Left lobe of liver (tissue), 2 donors: ENCODE measurements at regions not wholly inside any gene's neighbourhood (a gene's known extent, or its start where the extent isn't known, plus 50 kb on each side); places are given as distances from the start of the nearest gene placed in this dataset.
A peak's percentile ranks its signal among the peaks of the same experiment; 100 is the strongest.

Source experiments
- ATAC-seq: fragments of 200-7000 bp; cut with Tn5 transposase; one replicate; pipeline ENCODE4 v1.9.1; 2020; ENCODE audit warnings: mild to moderate bottlenecking, moderate library complexity
- DNase-seq: peaks from one replicate; pipeline ENCODE4 v3.0.0-alpha.2; 2020; ENCODE audit warnings: low spot score
- donor health status: DM: no; HTN: no; CAD: no; lungs with moderate emphysema.
- donor health status: DM: no; HTN: yes; CAD: no.

GRCh38 chr7:73963252-73963822 lies 64.6 kb upstream of the ELN start:
- no peak for ATAC-seq
- no peak for DNase-seq

GRCh38 chr7:73964786-73965185 lies 63.2 kb upstream of the ELN start:
- no peak for DNase-seq
- ATAC-seq = no peak

- no peak for DNase-seq
- ATAC-seq = no peak
Measured at GRCh38 chr7:73966062-73966940, 61.7 kb upstream of the ELN start.

GRCh38 chr7:73966941-73967831 lies 60.8 kb upstream of the ELN start:
- no peak for DNase-seq
- ATAC-seq = no peak

DNA sequence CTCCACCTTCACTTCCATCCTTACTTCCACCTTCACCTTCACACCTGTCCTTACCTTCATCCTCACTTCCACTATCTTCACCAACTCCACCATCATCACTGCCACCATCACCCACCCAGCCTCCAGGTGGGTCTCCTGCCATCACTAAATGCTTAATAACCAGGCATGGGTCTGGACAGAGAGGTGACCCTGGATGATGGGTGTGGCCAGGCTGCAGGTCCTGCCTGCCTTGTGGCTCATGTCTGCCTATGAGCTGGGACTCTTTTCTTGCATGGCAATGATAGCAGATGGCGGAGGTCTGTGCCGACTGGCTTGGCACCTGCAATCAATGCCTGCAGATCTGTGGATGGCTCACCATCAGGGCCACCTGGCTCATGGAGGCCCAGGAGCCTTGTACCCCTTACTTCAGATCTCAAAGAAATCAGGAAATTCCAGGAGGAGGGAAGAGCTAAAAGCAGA lies 60.1 kb upstream of the ELN start:
- ATAC-seq (no peak), DNase-seq (no peak)

GRCh38 chr7:73968487-73968886 lies 59.5 kb upstream of the ELN start:
- DNase-seq = no peak
- ATAC-seq = no peak

- ATAC-seq = no peak
- no peak for DNase-seq
Measured at GRCh38 chr7:73969991-73970390, 58.0 kb upstream of the ELN start.

- ATAC-seq = no peak
- peak; percentile 39 for DNase-seq
Measured at GRCh38 chr7:73970801-73971229, 57.2 kb upstream of the ELN start.

- DNase-seq (no peak), ATAC-seq (no peak)
Measured at GRCh38 chr7:73971322-73971703, 56.7 kb upstream of the ELN start.

DNA sequence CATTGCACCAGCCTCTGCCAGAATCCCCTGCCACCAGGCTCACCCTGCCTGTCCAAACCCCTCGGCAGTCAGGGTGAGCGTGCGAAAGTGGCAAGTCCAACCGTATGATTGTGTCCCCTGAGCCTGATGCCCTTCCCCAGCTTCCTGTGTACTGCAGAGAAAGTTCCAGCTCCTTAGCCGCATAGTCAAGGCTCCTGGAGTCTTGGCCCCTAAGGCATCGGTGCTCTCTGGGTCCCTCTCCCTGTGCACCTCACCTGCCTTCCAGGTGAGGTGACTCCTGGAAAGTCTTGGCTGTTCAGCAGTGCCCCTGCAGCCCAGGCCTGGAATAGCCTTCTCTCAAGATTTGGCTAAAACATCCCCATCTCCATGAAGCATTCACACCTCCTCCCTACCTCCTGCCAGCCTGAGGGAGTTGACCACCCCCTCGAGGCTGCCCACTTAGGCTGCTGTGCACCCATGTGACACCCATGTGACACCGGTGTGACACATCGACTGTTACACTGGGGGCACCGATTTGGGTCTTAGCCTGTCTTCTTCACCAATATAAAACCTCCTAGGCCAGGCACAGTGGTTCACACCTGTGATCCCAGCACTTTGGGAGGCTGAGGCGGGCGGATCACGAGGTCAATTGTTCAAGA lies 56.1 kb upstream of the ELN start:
- peak; percentile 33 for ATAC-seq
- peak; percentile 35 for DNase-seq

- DNase-seq = peak; percentile 22
- ATAC-seq = no peak
Measured at GRCh38 chr7:73972614-73973013, 55.4 kb upstream of the ELN start.

GRCh38 chr7:73973091-73973490 lies 54.9 kb upstream of the ELN start:
- peak; percentile 59 for ATAC-seq

DNA sequence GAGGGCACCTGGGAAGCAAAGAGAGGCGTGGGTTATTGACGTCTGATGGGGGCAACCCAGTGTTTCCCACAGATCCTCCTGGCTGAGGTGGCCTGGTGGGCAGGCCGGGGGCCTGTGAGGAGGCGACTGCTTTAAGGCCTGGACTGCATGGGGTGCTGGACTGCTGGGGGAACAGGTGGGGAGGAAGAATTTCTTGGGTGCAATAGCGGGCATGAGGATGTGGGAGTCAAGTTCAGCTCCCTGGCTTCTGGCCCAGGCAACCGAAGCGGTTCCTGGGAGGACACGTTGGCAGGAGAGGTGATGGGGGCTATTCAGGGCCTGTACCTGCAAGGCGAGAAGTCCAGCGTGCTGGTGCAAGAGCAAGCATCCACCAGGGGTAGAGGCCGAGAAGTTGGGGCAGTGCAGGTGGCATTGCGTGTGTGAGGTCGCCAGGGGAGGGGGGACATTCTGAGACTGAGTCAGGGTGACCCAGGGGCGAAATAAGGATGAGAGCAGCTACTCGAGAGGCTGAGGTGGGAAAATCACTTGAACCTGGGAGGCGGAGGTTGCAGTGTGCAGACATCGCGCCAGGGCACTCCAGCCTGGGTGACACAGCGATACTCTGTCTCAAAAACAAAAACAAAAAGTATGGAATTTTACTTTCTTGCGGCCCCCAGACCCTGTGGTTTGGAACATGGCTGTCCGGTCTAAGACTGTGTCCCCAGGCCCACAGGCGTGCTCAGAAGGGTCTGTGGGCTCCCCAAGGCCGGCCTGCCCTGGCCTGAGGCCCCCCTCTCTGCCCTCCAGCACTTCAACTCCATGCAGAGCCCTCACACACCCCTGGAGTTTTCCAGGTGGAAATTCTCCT lies 53.6 kb upstream of the ELN start:
- DNase-seq = peak; percentile 38
- no peak for ATAC-seq

More at GRCh38 chr7:73973091-73973490, 54.9 kb upstream of the ELN start:
- DNase-seq = peak; percentile 46

- DNase-seq (no peak), ATAC-seq (no peak)
Measured at GRCh38 chr7:73974948-73975926, 52.7 kb upstream of the ELN start.

GRCh38 chr7:73976761-73977618 lies 51.0 kb upstream of the ELN start:
- no peak for DNase-seq

DNA sequence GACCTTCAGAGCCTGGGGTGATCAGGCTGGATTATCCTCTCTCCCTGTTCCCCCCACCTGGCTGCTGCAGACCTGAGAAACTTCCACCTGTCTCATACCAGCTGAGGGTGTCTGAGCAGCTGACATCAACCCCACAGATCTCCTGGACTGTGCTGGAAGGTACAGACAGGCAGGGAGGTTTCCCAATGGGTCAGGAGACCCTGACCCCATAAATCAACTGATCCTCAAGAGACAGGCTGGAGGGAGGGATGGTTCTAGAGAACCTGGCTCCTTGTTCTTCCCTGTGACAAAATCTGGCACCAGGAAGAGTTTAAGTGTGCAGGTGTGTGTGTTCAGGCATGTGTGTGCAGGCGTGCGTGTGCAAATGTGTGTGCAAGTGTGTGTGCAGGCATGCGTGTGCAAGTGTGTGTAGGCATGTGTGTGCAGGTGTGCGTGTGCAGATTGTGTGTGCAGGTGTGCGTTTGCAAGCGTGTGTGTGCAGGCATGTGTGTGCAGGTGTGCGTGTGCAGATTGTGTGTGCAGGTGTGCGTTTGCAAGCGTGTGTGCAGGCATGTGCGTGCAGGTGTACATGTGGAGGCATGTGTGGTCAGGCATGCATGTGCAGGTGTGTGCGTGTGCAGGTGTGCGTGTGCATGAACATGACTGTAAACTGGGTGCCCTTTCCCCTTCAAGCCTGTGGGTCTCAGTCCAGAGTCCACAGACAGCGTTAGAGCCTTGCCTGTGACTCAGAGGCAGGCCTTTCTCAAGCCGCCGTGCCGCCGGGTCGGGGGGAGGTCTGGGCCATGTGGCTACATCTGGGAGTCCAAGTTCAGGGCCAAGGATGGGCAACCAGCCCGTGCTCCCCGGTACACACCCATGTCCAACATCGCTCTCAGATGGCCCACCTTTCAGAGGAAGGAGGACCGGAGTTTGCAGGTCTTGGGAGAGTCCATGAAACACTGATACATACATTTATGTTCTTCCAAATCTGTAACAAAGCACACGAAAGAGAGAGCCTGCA lies 50.1 kb upstream of the ELN start:
- ATAC-seq (no peak), DNase-seq (no peak)

More at GRCh38 chr7:73976761-73977618, 51.0 kb upstream of the ELN start:
- ATAC-seq = no peak
